ENCODE measurements at regions not wholly inside any gene's neighbourhood (a gene's known extent, or its start where the extent isn't known, plus 50 kb on each side); places are given as distances from the start of the nearest gene placed in this dataset.

DNA sequence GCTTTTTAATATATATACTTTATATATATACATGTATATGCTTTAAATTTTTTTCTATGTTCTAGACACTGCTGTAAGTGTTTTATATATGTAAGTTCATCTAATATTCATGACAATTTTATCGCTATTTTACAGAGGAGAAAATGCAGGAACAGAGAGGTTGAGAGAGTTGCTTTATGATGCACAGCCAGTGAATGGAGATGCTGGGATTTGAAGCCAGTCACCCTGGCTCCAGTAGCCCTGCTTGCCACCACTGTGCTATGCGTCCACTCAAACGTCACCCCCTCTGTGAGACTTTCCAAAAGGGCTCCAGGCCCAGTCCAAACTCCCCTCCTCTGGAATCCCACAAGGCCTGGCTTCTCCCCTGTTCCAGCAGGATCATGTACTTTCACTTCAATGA is 91.0 kb upstream of the GRIK3 start:
- TF ChIP-seq, protein P1, sequence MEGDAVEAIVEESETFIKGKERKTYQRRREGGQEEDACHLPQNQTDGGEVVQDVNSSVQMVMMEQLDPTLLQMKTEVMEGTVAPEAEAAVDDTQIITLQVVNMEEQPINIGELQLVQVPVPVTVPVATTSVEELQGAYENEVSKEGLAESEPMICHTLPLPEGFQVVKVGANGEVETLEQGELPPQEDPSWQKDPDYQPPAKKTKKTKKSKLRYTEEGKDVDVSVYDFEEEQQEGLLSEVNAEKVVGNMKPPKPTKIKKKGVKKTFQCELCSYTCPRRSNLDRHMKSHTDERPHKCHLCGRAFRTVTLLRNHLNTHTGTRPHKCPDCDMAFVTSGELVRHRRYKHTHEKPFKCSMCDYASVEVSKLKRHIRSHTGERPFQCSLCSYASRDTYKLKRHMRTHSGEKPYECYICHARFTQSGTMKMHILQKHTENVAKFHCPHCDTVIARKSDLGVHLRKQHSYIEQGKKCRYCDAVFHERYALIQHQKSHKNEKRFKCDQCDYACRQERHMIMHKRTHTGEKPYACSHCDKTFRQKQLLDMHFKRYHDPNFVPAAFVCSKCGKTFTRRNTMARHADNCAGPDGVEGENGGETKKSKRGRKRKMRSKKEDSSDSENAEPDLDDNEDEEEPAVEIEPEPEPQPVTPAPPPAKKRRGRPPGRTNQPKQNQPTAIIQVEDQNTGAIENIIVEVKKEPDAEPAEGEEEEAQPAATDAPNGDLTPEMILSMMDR (IDR thresholded peaks at IDR 0.05; ENCODE audit: low read depth, low read length, missing control alignments): no peak
- H3K4me3 ChIP-seq (ENCODE audit: low read depth, low read length): no peak overlapping the region
- in situ Hi-C loops (cut with HindIII; ENCODE audit: low sequenced_read_pairs): no loop called here
- DNase-seq (ENCODE audit: low read depth): no peak

DNA sequence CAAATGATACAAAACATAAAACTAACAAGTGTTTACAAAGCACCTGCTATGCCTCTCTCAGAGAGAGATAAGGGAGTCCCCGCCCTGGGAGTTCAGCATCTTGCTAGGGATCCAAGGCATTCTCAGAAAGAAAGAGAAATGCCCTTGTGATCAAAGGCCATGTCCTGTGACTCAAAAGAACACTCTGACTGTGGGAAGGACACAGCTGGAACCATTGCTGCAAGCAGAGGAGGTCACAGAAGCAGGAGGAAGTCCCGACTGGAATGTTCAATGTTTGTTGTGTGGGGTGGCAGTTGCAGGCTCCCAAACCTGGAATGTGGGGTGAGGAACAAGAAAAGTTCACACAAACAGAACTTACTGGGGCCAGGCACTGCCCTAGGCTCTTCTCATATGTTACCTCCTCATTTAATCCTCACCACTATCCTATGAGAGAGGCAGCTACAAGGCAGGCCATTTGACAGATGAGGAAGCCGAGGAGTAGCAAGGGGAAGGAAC is 93.0 kb upstream of the GRIK3 start:
- H3K4me3 ChIP-seq (ENCODE audit: low read depth, low read length): no peak overlapping the region
- no peak for DNase-seq (ENCODE audit: low read depth)
- in situ Hi-C loops (cut with HindIII; ENCODE audit: low sequenced_read_pairs): no loop called here
- TF ChIP-seq, protein P1 (IDR thresholded peaks at IDR 0.05; ENCODE audit: low read depth, low read length, missing control alignments): no peak

DNA sequence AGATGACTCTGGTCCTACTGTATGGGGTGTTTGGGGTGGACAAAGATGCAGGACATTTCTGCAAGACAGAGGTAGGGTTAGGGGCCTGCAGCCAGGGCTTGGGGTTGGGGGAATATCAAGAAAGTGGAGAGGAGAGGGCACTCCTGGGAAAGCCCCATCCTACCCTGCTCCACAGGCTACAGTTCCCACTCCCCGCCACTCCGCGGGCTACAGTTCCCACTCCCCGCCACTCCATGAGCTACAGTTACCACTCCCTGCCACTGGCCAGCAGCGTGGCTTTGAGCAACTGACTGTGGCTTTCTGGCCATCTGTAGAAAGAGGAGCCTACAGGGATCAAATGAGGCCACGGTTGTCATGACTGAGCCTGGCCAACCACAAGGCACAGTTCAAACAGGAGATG is 93.8 kb upstream of the GRIK3 start:
- in situ Hi-C loops (cut with HindIII; ENCODE audit: low sequenced_read_pairs): no loop called here
- DNase-seq (ENCODE audit: low read depth): no peak
- no peak overlapping the region for H3K4me3 ChIP-seq (ENCODE audit: low read depth, low read length)
- TF ChIP-seq, protein P1 (IDR thresholded peaks at IDR 0.05; ENCODE audit: low read depth, low read length, missing control alignments): no peak

DNA sequence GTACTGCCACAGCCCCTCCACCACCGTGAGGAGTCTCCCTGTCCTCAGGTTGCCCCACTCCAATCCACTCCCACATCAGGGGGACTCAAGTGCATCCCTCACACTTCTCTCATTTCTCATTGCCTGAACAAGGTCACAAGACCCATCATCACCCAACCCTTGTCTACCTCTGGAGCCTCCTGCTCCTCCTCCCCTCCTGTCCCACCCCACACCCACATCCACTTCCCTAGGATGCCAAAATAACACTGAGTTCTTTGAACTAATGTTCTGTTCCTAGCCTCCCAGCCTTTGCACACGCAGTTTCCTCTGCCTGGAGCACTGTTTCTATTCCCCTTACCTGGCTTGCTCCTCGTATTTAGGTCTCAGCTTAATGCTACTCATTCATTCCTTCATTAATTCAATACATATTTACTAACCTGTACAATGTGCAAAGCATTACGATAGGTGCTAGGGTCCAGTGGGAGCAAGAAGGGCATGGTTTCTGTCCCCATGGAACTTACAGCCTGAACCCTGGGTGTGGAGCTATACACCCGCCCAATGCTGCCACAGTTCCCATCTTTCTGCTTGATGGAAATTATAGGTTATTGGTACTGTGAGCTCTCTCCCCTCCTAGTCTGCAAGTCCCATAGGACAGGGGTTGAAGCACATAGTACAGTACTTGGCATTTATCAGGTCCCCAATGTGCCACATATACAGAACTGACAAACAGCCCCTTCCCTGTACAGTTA is 96.1 kb upstream of the GRIK3 start:
- in situ Hi-C loops (cut with HindIII; ENCODE audit: low sequenced_read_pairs): no loop called here
- no peak overlapping the region for H3K4me3 ChIP-seq (ENCODE audit: low read depth, low read length)

DNA sequence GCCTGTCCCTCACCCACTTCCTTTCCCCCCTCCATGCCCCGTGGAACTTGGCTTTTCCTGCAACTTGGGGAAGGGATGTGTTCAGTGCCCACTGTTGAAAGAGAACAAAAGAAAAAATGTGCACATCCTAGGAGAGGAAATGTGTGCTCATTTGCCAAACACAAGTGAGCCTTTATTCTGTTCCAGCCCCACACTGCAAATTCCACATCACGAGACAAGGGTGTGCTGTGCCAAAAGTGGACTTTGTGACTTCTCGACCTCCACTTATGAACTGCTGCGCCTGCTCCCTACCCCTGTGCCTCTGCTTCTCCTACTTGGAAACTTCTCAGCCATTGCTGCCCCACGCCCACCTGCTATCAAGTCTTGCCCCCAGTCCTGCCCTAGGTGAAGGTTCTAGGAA is 97.0 kb upstream of the GRIK3 start:
- no peak overlapping the region for H3K4me3 ChIP-seq (ENCODE audit: low read depth, low read length)
- in situ Hi-C loops (cut with HindIII; ENCODE audit: low sequenced_read_pairs): no loop called here
- TF ChIP-seq, protein P1 (IDR thresholded peaks at IDR 0.05; ENCODE audit: low read depth, low read length, missing control alignments): no peak
- DNase-seq (ENCODE audit: low read depth): no peak

More for the DNA sequence above, 96.1 kb upstream of the GRIK3 start:
- no peak for DNase-seq (ENCODE audit: low read depth)
- TF ChIP-seq, protein P1 (IDR thresholded peaks at IDR 0.05; ENCODE audit: low read depth, low read length, missing control alignments): no peak

DNA sequence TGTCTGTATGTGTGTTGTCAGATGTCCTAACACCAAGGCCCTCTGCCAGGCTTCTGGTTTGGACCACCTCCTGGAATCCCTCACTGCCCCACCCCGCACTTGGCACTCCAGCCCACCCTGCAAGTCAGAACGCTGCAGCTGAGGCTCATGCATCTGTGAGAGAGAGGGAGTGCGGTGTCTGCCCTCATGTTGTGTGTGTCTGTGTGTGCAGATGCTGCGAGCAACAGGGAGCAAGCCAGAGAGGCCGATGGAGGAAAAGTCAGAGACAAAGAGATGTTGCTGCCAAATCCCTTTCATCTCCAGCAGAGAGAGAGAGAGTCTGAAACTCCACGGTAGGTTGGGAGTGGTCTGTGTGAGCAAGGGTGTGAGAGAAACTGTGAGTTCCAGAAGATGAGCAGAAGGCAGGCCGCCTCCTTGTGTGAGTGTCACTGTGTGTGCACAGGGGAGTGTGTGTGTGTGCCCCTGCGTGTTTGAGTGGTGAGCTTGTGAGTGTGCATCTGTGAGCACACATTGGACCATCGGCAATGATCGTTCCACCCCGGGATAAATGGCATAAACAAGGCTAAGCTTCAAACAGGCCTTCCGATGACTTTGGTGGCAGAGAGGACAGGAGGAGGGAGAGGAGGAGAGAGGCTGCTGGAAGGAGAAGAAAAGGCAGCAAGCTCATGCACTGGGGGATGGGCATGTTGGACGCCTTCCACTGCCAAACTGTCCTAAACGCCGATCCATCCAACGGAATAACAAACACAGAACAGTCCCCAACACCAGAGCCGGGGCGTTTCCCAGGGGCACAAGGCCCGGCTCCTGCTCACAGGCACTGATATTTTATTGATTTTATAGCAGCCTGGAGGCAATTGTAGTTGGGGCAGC is 99.2 kb upstream of the GRIK3 start:
- in situ Hi-C loops (cut with HindIII; ENCODE audit: low sequenced_read_pairs): no loop called here
- H3K4me3 ChIP-seq (ENCODE audit: low read depth, low read length): no peak overlapping the region
- TF ChIP-seq, protein P1 (IDR thresholded peaks at IDR 0.05; ENCODE audit: low read depth, low read length, missing control alignments): no peak
- DNase-seq (ENCODE audit: low read depth): no peak

All from astrocyte of the cerebellum (primary cell).